ENCODE measurements at regions not wholly inside any gene's neighbourhood (a gene's known extent, or its start where the extent isn't known, plus 50 kb on each side); places are given as distances from the start of the nearest gene placed in this dataset.
"Not testable (repeated sequence)": the region's sequence is repeated elsewhere in the genome, so short reads cannot be mapped to it uniquely, and the experiment has no call there.

DNA sequence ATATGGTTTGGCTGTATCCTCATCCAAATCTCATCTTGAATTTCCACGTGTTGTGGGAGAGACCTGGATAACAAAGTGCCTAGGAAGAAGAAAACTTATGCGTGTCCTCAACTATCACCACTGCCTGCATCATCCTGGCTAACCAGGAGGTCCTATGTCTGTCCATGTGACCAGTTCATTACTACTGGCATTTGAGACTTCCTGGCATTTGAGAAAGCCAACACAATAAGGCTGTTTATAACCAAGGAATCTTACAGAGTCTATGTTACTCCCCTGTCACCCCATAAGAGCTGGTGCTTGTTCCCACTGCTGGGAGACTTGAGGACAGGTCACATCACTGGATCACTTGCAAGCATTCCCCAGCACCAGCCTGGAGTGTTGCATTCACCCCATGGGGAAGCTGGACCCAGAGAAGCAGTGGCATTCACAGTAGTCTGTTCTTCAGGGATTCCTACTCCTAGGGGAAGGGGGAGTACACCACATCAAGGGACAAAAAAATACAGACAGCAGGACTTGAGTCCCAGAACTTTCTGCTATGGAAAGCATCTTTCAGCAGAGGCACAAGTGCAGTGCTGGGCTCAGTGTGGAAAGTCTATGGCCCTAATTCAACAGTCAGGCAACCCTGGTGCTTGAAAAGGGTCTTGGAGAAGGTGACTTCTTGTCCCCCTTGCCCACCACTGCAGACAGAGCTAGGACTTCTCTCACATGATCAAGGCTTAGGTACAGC lies 717.1 kb downstream of the SEMA5A start:
- DNase-seq, result no peak

- no peak for DNase-seq
Observed at GRCh38 chr5:8829323-8830029, 716.4 kb downstream of the SEMA5A start.

- no peak for DNase-seq
Observed at GRCh38 chr5:8831251-8831650, 714.6 kb downstream of the SEMA5A start.

DNA sequence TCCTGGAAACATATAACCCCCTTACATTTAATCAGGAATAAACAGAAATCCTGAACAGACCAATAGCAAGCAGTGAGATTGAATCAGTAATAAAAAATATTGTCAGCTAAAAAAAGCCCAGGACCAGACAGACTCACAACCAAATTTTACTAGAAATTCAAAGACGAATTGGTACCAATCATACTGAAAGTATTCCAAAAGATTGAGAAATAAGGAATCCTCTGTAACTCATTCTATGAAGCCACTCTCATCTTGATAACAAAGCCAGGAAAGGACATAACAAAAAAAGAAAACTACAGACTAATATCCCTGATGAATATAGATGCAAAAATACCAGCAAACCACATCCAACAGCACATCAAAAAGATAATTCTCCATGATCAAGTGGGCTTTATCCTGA lies 714.0 kb downstream of the SEMA5A start:
- DNase-seq, result no peak

DNA sequence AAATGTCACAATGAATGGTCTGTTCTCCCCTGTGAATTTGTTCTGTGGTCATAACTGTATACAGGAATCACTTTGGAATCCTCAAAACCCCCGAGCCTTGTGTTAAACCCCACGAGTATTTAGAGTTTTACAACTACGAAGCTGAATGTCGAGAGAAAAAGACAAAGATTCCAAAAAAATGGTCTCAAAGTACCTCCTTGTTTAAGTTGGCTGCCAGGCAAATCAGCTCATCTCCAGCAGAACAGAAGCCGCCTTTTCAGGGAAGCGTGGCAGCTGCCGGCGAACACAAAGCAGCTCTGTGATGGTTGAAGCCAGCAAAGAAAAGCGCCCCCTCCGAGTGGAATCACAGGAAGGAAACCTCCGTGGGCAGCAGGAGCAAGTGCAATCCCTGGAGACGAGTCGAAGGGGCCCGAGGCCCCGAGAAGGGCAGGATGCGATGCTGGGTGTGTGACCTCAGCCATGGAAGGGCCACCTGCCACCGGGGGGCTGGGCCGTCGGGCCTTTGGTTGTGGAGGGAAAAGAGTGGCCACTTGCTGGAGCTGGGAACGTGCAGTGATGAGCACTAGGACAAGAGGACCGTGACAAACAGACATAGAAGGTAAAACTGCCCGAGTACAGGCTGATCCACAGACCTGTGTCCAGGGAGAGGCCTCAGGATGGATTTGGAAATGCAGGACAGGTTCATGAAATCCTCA lies 706.4 kb downstream of the SEMA5A start:
- no peak for DNase-seq

- no peak for DNase-seq
Observed at GRCh38 chr5:8840237-8840636, 705.6 kb downstream of the SEMA5A start.

DNA sequence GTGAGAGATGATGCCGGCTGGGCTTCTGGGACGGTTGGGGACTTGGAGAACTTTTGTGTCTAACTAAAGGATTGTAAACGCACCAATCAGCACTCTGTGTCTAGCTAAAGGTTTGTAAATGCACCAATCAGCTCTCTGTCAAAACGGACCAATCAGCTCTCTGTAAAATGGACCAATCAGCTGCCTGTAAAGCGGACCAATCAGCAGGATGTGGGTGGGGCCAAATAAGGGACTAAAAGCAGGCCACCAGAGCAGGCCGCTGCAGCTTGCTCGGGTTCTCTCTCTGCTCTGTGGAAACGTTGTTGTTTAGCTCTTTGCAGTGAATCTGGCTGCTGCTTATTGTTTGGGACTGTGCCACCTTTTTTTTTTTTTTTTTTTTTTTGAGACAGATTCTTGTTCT lies 705.1 kb downstream of the SEMA5A start:
- not testable (repeated sequence) for DNase-seq

DNA sequence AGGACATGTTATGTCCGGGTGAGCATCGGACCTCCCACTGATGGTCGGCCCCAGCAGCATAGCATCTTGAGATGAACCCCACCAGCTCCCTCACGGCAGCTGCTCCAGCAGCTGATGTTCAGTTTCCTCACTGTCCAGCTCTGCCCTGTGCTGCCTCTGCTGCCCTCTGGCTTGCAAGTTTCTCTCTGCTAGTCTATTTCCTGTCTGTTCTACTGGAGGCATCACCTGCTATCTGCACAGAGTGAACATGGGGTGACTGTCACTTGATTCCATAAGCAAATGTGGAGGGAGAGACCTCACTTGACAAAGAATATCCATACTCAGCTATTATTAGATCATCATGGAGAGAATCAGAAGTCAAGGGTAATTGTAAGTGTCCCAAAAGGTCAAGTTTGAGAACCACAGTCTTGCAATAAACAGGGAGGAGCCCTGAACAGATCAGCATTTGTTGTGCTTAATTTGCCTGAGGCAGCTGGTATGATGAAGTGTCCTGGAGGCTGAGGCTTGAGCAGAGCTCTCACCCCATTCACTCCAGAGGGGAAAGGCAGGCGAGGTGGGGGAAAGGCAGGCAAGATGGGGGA lies 702.8 kb downstream of the SEMA5A start:
- no peak for DNase-seq

- no peak for DNase-seq
Observed at GRCh38 chr5:8843771-8844170, 702.1 kb downstream of the SEMA5A start.

DNA sequence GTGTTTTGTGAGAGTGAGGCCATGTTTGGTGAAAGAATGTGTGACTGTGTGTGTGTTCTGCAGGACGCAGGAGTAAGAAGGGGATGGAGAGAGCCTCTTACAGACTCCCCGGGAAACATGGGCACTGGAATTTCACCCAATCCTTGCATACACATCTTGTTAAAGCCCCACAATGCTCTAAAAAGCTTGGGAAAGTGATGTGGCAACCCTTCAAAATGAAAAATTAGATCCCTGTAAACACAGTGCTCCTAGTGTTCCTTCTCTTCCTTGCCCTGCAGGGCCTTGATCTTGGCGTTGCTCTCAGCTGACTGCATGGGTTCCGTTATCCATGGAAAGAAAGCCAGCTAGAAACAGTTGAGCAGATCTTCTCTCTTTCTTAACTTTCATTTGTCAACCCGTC lies 701.7 kb downstream of the SEMA5A start:
- no peak for DNase-seq

DNA sequence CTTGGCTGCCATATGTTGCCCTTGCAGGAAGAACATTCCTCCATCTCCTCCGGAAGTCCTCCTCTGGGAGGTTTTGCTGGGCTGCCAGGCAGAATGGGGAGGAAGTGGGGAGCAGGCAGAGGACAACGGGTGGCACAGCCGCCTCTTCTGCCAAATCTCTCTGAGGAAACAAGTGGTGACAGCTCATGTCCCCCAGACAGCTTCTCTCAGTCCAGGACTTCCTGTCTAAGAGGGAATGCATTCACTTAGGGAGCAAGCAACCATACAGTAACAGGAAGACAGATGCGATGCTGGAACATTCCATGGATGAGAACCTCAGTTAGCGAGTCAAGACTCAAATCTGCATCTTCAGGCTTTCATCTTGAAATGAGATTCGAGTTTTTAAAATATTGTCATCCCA lies 701.0 kb downstream of the SEMA5A start:
- no peak for DNase-seq

- no peak for DNase-seq
Observed at GRCh38 chr5:8845296-8845695, 700.6 kb downstream of the SEMA5A start.

- DNase-seq, result no peak
Observed at GRCh38 chr5:8848366-8848765, 697.5 kb downstream of the SEMA5A start.

GRCh38 chr5:8848997-8849594 lies 696.8 kb downstream of the SEMA5A start:
- no peak for DNase-seq

GRCh38 chr5:8851101-8851500 lies 694.8 kb downstream of the SEMA5A start:
- DNase-seq, result no peak

DNA sequence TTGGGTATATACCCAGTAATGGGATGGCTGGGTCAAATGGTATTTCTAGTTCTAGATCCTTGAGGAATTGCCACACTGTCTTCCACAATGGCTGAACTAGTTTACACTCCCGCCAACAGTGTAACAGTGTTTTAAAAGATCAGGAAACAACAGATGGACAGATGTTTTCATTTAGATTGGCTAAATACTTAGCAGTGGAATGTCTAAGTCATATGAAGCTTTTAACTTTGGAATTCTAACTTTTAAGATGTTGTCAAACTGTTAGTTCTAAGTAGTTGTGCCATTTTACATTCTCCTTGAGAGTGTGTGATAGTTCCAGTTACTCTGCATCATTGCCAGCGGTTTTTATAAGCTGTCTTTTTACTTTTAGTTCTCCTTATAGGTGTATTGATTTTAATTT lies 688.8 kb downstream of the SEMA5A start:
- DNase-seq, result no peak

GRCh38 chr5:8861764-8862163 lies 684.1 kb downstream of the SEMA5A start:
- DNase-seq, result no peak

DNA sequence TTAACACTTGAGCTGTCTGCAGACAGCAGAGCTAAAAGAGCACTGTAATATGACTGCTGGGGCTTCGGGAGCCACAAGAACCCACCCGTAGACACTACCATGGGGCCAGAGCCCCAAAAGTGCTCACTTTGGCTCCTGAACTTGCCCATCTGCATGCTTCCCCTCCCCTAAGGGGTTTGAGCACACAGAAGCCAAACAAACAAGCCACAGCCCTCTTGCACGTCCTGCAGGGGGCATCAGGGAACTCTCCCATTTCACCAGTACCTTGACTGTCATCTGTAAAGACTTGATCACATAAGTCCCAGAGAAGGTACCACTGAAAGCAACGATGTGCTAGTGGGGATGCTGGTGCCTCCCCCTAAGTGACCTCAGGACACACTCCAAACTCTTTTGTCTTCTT lies 681.8 kb downstream of the SEMA5A start:
- no peak for DNase-seq

DNA sequence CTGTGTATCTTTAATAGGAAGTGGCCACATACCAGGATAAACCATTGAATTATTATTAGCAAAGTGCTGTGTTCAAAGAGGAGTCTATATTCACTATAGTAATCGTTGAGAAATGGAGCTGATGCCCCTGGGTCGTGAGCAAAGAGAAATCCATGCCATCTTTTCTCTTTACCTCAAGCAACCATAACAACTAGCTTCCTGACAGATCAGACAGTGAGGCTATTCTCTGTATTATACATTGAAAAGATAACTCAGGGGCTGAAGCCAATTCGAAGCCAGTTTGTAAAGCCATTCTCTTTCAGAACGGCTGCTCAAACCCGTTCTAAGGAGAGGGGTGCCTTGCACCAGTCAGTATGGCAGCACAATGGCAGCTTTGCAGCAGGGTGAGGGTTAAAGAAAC lies 680.6 kb downstream of the SEMA5A start:
- no peak for DNase-seq

DNA sequence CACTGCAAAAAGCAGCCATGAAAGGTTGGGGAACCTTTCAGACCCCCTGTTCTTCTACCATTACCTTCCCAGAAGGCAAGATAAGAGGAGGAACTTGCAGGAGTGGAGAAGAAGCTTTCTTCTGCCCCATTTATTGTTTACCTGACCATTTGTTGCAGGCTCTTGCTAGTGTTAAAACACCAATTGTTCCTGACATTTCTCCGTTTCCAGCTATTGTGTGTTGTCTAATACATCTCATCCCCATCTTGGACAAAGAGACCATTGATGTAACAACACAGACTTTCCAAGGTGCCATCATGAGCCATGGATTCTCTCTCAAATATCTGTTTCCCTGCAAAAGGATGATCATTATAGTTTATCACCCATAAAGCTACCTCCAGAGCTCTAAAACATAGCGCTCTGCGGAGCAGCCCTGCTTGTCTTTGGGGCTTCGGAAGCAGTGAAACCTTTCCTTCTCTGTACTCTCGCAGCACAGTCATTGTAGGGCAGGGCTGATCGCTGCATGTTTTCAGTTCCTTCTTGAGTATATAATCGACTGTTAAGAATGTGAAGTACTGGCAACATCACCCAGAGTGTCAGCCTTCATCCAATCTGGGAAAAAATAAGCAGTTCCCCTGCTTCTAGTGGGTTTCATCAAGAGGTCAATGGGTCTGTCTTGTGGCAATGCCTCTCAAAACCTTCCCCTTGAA lies 680.0 kb downstream of the SEMA5A start:
- DNase-seq, result no peak

GRCh38 chr5:8868283-8868682 lies 677.6 kb downstream of the SEMA5A start:
- no peak for DNase-seq

GRCh38 chr5:8869932-8870331 lies 675.9 kb downstream of the SEMA5A start:
- DNase-seq, result no peak

Measured in CD4-positive, alpha-beta T cell treated with Interleukin-6 for 4 hours (primary cell).